A549 (cell line): ENCODE measurements at regions not wholly inside any gene's neighbourhood (a gene's known extent, or its start where the extent isn't known, plus 50 kb on each side); places are given as distances from the start of the nearest gene placed in this dataset.

ENCODE experiments used
- ATAC-seq, 2 experiments: fragments of 200-7000 bp in 1 of 2; fragments of >200 bp in 1 of 2; cut with Nextera tagmentation in 1 of 2; cut with Tn5 transposase in 1 of 2; 3 replicates each; pipeline versions ENCODE4 v1.8.0 to v1.9.1; 2018 to 2020; ENCODE audit warnings: mild to moderate bottlenecking in 1 of 2, moderate library complexity in 1 of 2
- CTCF ChIA-PET: fragments of 300-600 bp; sonication (Branson Sonifier 250); formaldehyde crosslinking; extraction: SDS; loops from one replicate; lab custom pipeline; 2021; ENCODE audit warnings: antibody characterized with exemption, inconsistent platforms; lab: Yijun Ruan, JAX
- POLR2A ChIA-PET: fragments of 350-600 bp; formaldehyde crosslinking; extraction: SDS; loops from one replicate; lab custom pipeline; 2021; ENCODE audit warnings: antibody characterized with exemption, inconsistent platforms; lab: Yijun Ruan, JAX
- DNase-seq, 2 experiments: peaks; one replicate each; pipeline versions ENCODE4 v3.0.0 to v3.0.0-alpha.2; 2011 to 2016; ENCODE audit warnings: low read depth in 1 of 2, low spot score in 1 of 2
- FAIRE-seq: peaks from 2 replicates; lab custom pipeline; 2011; peaks lifted over from hg19 to GRCh38; lab: Jason Lieb, UNC
- H3K27ac ChIP-seq, 2 experiments: fragments of >200 bp; sonication (Bioruptor Twin); formaldehyde crosslinking; 3 replicates each; pipeline ENCODE4 v1.5.1; 2016 to 2017
- H3K4me1 ChIP-seq: fragments of >200 bp; sonication (Bioruptor Twin); formaldehyde crosslinking; 3 replicates; pipeline ENCODE4 v1.6.1; 2016
- H3K4me2 ChIP-seq: fragments of >200 bp; sonication (Bioruptor Twin); formaldehyde crosslinking; 3 replicates; pipeline ENCODE4 v1.6.1; 2016
- H3K4me3 ChIP-seq: fragments of >200 bp; sonication (Bioruptor Twin); formaldehyde crosslinking; 3 replicates; pipeline ENCODE4 v1.5.1; 2016
- H3K9me3 ChIP-seq: fragments of >200 bp; sonication (Bioruptor Twin); formaldehyde crosslinking; 3 replicates; pipeline ENCODE4 v1.6.1; 2016
- BCL3 ChIP-seq: fragments of >200 bp; sonication (Bioruptor Twin); formaldehyde crosslinking; IDR thresholded peaks from 3 replicates; pipeline ENCODE4 v1.6.1; 2016
- CBX2 ChIP-seq: fragments of 200-600 bp; sonication (generic); IDR thresholded peaks from 2 replicates; pipeline ENCODE4 v1.6.1; 2016; ENCODE audit warnings: low read depth, mild to moderate bottlenecking, borderline replicate concordance
- CBX8 ChIP-seq: fragments of 200-600 bp; sonication (generic); IDR thresholded peaks from 2 replicates; pipeline ENCODE4 v1.6.1; 2016
- CHD2 ChIP-seq: fragments of 150-350 bp; IDR thresholded peaks from 2 replicates; pipeline ENCODE4 v1.6.1; 2014; ENCODE audit warnings: low read length; ENCODE audit not compliant: partially characterized antibody
- FOSB ChIP-seq: fragments of 250-450 bp; sonication (Bioruptor Pico); IDR thresholded peaks from 2 replicates; pipeline ENCODE4 v1.5.0; 2020; ENCODE audit warnings: mild to moderate bottlenecking, moderate library complexity
- HEYL ChIP-seq: fragments of 250-450 bp; sonication (Bioruptor Pico); IDR thresholded peaks from 2 replicates; pipeline ENCODE4 v1.8.0; 2021; ENCODE audit warnings: mild to moderate bottlenecking, moderate library complexity
- HOXA7 ChIP-seq: fragments of 250-450 bp; sonication (Bioruptor Pico); IDR thresholded peaks from 2 replicates; pipeline ENCODE4 v1.5.0; 2020; ENCODE audit warnings: mild to moderate bottlenecking, moderate library complexity
- HOXB13 ChIP-seq: fragments of 250-450 bp; sonication (Bioruptor Pico); IDR thresholded peaks from 2 replicates; pipeline ENCODE4 v1.5.0; 2020; ENCODE audit warnings: low read depth, mild to moderate bottlenecking, moderate library complexity
- JUN ChIP-seq, 2 experiments: fragments of >200 bp; sonication (Bioruptor Twin); formaldehyde crosslinking; IDR thresholded peaks; 2 replicates in 1 of 2; 3 replicates in 1 of 2; pipeline ENCODE4 v1.6.1; 2016 to 2017
- KDM5A ChIP-seq: fragments of 200-600 bp; sonication (generic); IDR thresholded peaks from 2 replicates; pipeline ENCODE4 v1.6.1; 2016; ENCODE audit warnings: antibody characterized with exemption, mild to moderate bottlenecking
- MAFK ChIP-seq: fragments of 450-650 bp; IDR thresholded peaks from 2 replicates; pipeline ENCODE4 v1.6.1; 2014; ENCODE audit not compliant: partially characterized antibody
- MAX ChIP-seq: IDR thresholded peaks from 2 replicates; pipeline ENCODE4 v1.6.1; 2012
- NPAS2 ChIP-seq: fragments of 250-450 bp; sonication (Bioruptor Pico); IDR thresholded peaks from 2 replicates; pipeline ENCODE4 v1.8.0; 2022; ENCODE audit warnings: mild to moderate bottlenecking, moderate library complexity, borderline replicate concordance
- POLR2A ChIP-seq: IDR thresholded peaks from 2 replicates; pipeline ENCODE4 v1.6.1; 2012; ENCODE audit warnings: mild to moderate bottlenecking, low read length
- POLR2AphosphoS2 ChIP-seq: conservative IDR thresholded peaks from 2 replicates; pipeline ENCODE4 v1.6.1; 2012; ENCODE audit warnings: low read length, improper control_type of control experiment, inconsistent platforms
- RARB ChIP-seq: fragments of 250-450 bp; sonication (Bioruptor Pico); IDR thresholded peaks from 2 replicates; pipeline ENCODE4 v1.8.0; 2021; ENCODE audit warnings: mild to moderate bottlenecking, moderate library complexity
- RFX5 ChIP-seq: fragments of 450-650 bp; IDR thresholded peaks from 2 replicates; pipeline ENCODE4 v1.7.1; 2014; ENCODE audit warnings: antibody characterized with exemption, mild to moderate bottlenecking, moderate library complexity
- RNF2 ChIP-seq: fragments of 200-600 bp; sonication (generic); IDR thresholded peaks from 2 replicates; pipeline ENCODE4 v1.6.1; 2016; ENCODE audit warnings: low read depth, mild to moderate bottlenecking, antibody characterized with exemption, moderate library complexity, borderline replicate concordance
- SMC3 ChIP-seq: fragments of >200 bp; sonication (Bioruptor Twin); formaldehyde crosslinking; IDR thresholded peaks from 3 replicates; pipeline ENCODE4 v1.6.1; 2018; ENCODE audit warnings: inconsistent platforms
- SREBF2 ChIP-seq: fragments of 450-650 bp; IDR thresholded peaks from 2 replicates; pipeline ENCODE4 v1.6.1; 2014; ENCODE audit warnings: mild to moderate bottlenecking, moderate library complexity
- TFCP2L1 ChIP-seq: fragments of 250-450 bp; sonication (Bioruptor Pico); IDR thresholded peaks from 2 replicates; pipeline ENCODE4 v1.5.0; 2021; ENCODE audit warnings: mild to moderate bottlenecking
- TP53 ChIP-seq: fragments of 250-450 bp; sonication (Bioruptor Pico); IDR thresholded peaks from 2 replicates; pipeline ENCODE4 v1.5.0; 2021; ENCODE audit warnings: mild to moderate bottlenecking, moderate library complexity
- ZC3H11A ChIP-seq: fragments of 450-650 bp; IDR thresholded peaks from 2 replicates; pipeline ENCODE4 v1.6.1; 2014; ENCODE audit warnings: antibody characterized with exemption, mild to moderate bottlenecking
- ZFP36 ChIP-seq: fragments of 450-650 bp; IDR thresholded peaks from 2 replicates; pipeline ENCODE4 v1.6.1; 2014; ENCODE audit warnings: borderline replicate concordance; ENCODE audit not compliant: partially characterized antibody
- WGBS: methylation state at CpG from one replicate; pipeline ENCODE4 v1.1.6; 2017; ENCODE audit errors: missing lambda C conversion rate; 5-methylcytosine and 5-hydroxymethylcytosine counted together
- TF ChIP-seq, protein P1 (sequence below): fragments of 450-650 bp; IDR thresholded peaks from 2 replicates; pipeline ENCODE4 v1.6.1; 2014; ENCODE audit warnings: antibody characterized with exemption
- TF ChIP-seq, protein P2 (sequence below): fragments of >200 bp; sonication (Bioruptor Twin); formaldehyde crosslinking; IDR thresholded peaks from 2 replicates; pipeline ENCODE4 v1.6.1; 2016
- TF ChIP-seq, protein P3 (sequence below): IDR thresholded peaks from 2 replicates; pipeline ENCODE4 v1.6.1; 2012; ENCODE audit warnings: low read depth, borderline replicate concordance
- TF ChIP-seq, protein P4 (sequence below): fragments of 200-600 bp; sonication (generic); IDR thresholded peaks from 2 replicates; pipeline ENCODE4 v1.6.1; 2016; ENCODE audit warnings: antibody characterized with exemption, mild to moderate bottlenecking, moderate library complexity

- POLR2A ChIA-PET: interaction anchor here (4.5 kb wide), 1 partner anchor 23 kb away, joined by 63 read pairs; no protein-coding TSS in a partner anchor
- TF ChIP-seq SMC3: no peak
- TF ChIP-seq RARB: no peak
- TF ChIP-seq SREBF2: no peak
- TF ChIP-seq, protein P1, sequence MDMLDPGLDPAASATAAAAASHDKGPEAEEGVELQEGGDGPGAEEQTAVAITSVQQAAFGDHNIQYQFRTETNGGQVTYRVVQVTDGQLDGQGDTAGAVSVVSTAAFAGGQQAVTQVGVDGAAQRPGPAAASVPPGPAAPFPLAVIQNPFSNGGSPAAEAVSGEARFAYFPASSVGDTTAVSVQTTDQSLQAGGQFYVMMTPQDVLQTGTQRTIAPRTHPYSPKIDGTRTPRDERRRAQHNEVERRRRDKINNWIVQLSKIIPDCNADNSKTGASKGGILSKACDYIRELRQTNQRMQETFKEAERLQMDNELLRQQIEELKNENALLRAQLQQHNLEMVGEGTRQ: no peak
- TF ChIP-seq NPAS2: no peak
- TF ChIP-seq HOXB13 (CRISPR knock-in tag): no peak
- no peak for TF ChIP-seq JUN (IDR thresholded peaks at IDR 0.05)
- no peak for TF ChIP-seq MAX
- TF ChIP-seq, protein P2, sequence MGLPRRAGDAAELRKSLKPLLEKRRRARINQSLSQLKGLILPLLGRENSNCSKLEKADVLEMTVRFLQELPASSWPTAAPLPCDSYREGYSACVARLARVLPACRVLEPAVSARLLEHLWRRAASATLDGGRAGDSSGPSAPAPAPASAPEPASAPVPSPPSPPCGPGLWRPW: no peak
- no peak for TF ChIP-seq HEYL
- TF ChIP-seq KDM5A: no peak
- TF ChIP-seq FOSB (CRISPR knock-in tag): no peak
- no peak for TF ChIP-seq TP53
- TF ChIP-seq MAFK: no peak
- TF ChIP-seq RNF2: no peak
- no peak for TF ChIP-seq CBX8
- no peak for TF ChIP-seq TFCP2L1 (CRISPR knock-in tag)
- no peak for TF ChIP-seq CHD2
- no peak for DNase-seq
- Histone ChIP-seq H3K9me3 (no peaks in the 10 kb centered on the region), H3K4me2 (no peak overlapping the region), H3K4me3 (no peak overlapping the region), H3K27ac (no peak overlapping the region), H3K4me1 (peaks cover 15% of the 10 kb centered on the region)
- 84% methylated on average over 2 of the region's 2 CpGs for WGBS
- ATAC-seq: no peak
- CTCF ChIA-PET: interaction anchor here (0.9 to 6.0 kb wide), 3 partner anchors 24 to 97 kb away, joined by 3 to 66 read pairs (median 29); no protein-coding TSS in a partner anchor
- FAIRE-seq: no peak
These were observed 61.2 kb upstream of the WNT7B start for GRCh38 chr22:46038174-46038487.

DNA sequence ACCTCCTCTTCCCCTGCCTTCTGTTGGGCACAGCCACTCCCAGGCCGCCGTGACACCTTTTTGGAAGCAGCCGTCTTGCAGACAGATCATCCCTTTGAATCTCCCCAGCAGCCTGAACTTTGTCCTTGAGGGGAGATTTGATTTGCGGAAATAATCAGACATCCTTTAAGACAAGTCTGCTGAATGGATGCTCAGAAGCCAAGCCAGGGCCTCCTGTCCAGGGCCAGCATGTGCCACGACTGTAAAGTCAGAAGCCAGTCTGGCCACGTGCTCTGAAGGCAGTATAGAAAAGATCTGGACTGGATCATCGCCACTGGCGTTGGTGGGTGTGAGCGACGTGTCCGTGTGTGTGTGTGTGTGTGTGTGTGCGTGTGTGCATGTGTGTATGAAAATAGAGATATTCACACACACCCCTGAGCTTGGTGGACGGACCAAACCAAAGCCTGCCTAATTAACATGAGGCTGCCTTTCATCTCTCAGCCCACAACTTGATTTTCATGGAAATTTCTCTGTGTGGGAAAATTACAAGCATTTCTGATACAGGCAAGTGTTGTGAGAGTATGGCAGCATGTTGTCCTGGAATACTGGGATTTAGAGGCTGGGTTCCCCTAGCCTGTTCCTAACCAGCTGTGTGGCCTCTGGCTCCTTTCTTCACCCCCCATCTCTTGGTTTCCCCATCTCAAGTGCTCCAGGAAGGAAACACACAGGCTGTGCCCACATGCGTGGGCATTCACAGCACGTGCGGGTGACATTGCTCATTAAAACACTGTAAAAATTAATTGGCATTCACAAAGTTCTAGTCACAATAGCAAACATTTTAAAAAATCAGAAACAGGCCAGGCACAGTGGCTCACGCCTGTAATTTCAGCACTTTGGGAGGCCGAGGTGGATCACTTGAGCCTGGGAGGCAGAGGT is 61.8 kb upstream of the WNT7B start:
- Histone ChIP-seq H3K4me2 (no peak overlapping the region), H3K4me1 (peaks cover 15% of the 10 kb centered on the region), H3K9me3 (no peaks in the 10 kb centered on the region), H3K27ac (no peak overlapping the region), H3K4me3 (no peak overlapping the region)
- 83% methylated on average over 18 of the region's 18 CpGs for WGBS
- DNase-seq: no peak
- no peak for ATAC-seq
- ChIA-PET CTCF (interaction anchor here (3.1 to 6.0 kb wide), 2 partner anchors 25 to 31 kb away, joined by 29 to 66 read pairs; no protein-coding TSS in a partner anchor), POLR2A (no interaction called here)
- no peak for FAIRE-seq
- TF ChIP-seq, protein P2: no peak

GRCh38 chr22:46039535-46039934 is 62.6 kb upstream of the WNT7B start:
- H3K9me3 ChIP-seq: no peaks in the 10 kb centered on the region
- peaks cover 14% of the 10 kb centered on the region for H3K4me1 ChIP-seq
- H3K27ac ChIP-seq: no peak overlapping the region
- no peak overlapping the region for H3K4me2 ChIP-seq
- ChIA-PET CTCF (no interaction called here), POLR2A (no interaction called here)
- ATAC-seq (no peak), DNase-seq (no peak), FAIRE-seq (no peak)
- WGBS: 68% methylated on average over 6 of the region's 6 CpGs
- no peak overlapping the region for H3K4me3 ChIP-seq
- no peak for TF ChIP-seq RNF2
- no peak for TF ChIP-seq BCL3
- no peak for TF ChIP-seq POLR2AphosphoS2
- TF ChIP-seq ZC3H11A: no peak
- no peak for TF ChIP-seq RFX5
- no peak for TF ChIP-seq TFCP2L1 (CRISPR knock-in tag)
- no peak for TF ChIP-seq ZFP36
- no peak for TF ChIP-seq HOXA7 (CRISPR knock-in tag)
- TF ChIP-seq HEYL: no peak
- TF ChIP-seq MAFK: no peak
- TF ChIP-seq, protein P3, sequence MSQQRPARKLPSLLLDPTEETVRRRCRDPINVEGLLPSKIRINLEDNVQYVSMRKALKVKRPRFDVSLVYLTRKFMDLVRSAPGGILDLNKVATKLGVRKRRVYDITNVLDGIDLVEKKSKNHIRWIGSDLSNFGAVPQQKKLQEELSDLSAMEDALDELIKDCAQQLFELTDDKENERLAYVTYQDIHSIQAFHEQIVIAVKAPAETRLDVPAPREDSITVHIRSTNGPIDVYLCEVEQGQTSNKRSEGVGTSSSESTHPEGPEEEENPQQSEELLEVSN: no peak
- TF ChIP-seq CBX2: no peak
- no peak for TF ChIP-seq POLR2A
- TF ChIP-seq, protein P4, sequence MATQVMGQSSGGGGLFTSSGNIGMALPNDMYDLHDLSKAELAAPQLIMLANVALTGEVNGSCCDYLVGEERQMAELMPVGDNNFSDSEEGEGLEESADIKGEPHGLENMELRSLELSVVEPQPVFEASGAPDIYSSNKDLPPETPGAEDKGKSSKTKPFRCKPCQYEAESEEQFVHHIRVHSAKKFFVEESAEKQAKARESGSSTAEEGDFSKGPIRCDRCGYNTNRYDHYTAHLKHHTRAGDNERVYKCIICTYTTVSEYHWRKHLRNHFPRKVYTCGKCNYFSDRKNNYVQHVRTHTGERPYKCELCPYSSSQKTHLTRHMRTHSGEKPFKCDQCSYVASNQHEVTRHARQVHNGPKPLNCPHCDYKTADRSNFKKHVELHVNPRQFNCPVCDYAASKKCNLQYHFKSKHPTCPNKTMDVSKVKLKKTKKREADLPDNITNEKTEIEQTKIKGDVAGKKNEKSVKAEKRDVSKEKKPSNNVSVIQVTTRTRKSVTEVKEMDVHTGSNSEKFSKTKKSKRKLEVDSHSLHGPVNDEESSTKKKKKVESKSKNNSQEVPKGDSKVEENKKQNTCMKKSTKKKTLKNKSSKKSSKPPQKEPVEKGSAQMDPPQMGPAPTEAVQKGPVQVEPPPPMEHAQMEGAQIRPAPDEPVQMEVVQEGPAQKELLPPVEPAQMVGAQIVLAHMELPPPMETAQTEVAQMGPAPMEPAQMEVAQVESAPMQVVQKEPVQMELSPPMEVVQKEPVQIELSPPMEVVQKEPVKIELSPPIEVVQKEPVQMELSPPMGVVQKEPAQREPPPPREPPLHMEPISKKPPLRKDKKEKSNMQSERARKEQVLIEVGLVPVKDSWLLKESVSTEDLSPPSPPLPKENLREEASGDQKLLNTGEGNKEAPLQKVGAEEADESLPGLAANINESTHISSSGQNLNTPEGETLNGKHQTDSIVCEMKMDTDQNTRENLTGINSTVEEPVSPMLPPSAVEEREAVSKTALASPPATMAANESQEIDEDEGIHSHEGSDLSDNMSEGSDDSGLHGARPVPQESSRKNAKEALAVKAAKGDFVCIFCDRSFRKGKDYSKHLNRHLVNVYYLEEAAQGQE: no peak
